GM12891 (cell line): ENCODE measurements at regions not wholly inside any gene's neighbourhood (a gene's known extent, or its start where the extent isn't known, plus 50 kb on each side); places are given as distances from the start of the nearest gene placed in this dataset.

Experiments
- PAX5 ChIP-seq: IDR thresholded peaks from 2 replicates; pipeline ENCODE4 v1.6.1; 2011; ENCODE audit warnings: low read length, moderate library complexity, mild to moderate bottlenecking; ENCODE audit not compliant: insufficient read depth, severe bottlenecking
- POLR2A ChIP-seq: IDR thresholded peaks from 2 replicates; pipeline ENCODE4 v1.6.1; 2011; ENCODE audit warnings: low read depth, low read length, control low read depth
- POLR2AphosphoS5 ChIP-seq: IDR thresholded peaks from 2 replicates; pipeline ENCODE4 v1.6.1; 2011; ENCODE audit warnings: low read depth, low read length, control low read depth
- POU2F2 ChIP-seq: IDR thresholded peaks from 2 replicates; pipeline ENCODE4 v1.6.1; 2011; ENCODE audit warnings: low read depth, mild to moderate bottlenecking, control low read depth, low read length, moderate library complexity
- SPI1 ChIP-seq: IDR thresholded peaks from 2 replicates; pipeline ENCODE4 v1.6.1; 2011; ENCODE audit warnings: low read depth, low read length, control low read depth
- TAF1 ChIP-seq: IDR thresholded peaks from 2 replicates; pipeline ENCODE4 v1.6.1; 2011; ENCODE audit warnings: low read depth, low read length, control low read depth

DNA sequence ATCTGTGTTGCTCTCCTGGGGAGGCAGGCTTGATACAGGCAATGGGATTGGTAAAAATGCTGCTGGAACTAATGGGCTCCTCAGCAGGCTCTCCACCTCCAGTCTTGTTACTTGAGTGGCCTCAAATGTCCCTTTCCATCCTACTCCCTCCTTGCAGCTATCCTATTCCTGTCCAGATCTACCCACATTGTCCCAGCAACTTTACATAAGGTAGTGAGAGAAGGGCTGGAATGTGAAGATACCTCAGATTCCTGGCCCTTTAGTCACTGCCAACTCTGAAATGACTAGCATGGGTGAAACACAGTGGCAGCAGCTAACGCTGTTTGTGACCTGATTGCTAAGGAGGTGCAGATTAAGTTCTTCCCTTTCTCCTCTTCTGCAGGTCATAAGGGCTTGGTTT lies 210.1 kb upstream of the HS3ST4 start:
- no peak for TF ChIP-seq POLR2A
- TF ChIP-seq POLR2AphosphoS5 = no peak
- TF ChIP-seq TAF1 = no peak
- no peak for TF ChIP-seq SPI1
- no peak for TF ChIP-seq PAX5
- TF ChIP-seq POU2F2 = no peak
